Sigmoid colon (tissue), 6 donors: ENCODE measurements at regions not wholly inside any gene's neighbourhood (a gene's known extent, or its start where the extent isn't known, plus 50 kb on each side); places are given as distances from the start of the nearest gene placed in this dataset.

ENCODE experiments used
- DNase-seq: peaks from one replicate; pipeline ENCODE4 v3.0.0-alpha.2; 2019
- H3K27ac ChIP-seq, 4 donors: fragments of 200-600 bp; sonication (generic); one replicate each; pipeline ENCODE4 v1.5.1; 2016 to 2019; ENCODE audit warnings: mild to moderate bottlenecking in 1 of 4
- H3K27me3 ChIP-seq, 3 donors: fragments of 200-600 bp; sonication (generic); one replicate each; pipeline ENCODE4 v1.5.1; 2019; ENCODE audit warnings: mild to moderate bottlenecking in 1 of 3
- H3K36me3 ChIP-seq, 4 donors: fragments of 200-600 bp; sonication (generic); one replicate each; pipeline ENCODE4 v1.5.1; 2016 to 2019
- H3K4me1 ChIP-seq, 4 donors: fragments of 200-600 bp; sonication (generic); one replicate each; pipeline ENCODE4 v1.5.1; 2017 to 2019
- H3K4me3 ChIP-seq, 4 donors: fragments of 200-600 bp; sonication (generic); one replicate each; pipeline ENCODE4 v1.5.1; 2017 to 2019; ENCODE audit warnings: mild to moderate bottlenecking in 2 of 4, moderate library complexity in 1 of 4
- H3K9me3 ChIP-seq, 4 donors: fragments of 200-600 bp in 3 of 4; sonication (generic) in 3 of 4; one replicate each; pipeline versions ENCODE4 v1.5.1 to v1.6.1; 2013 to 2019
- CTCF ChIP-seq, 4 experiments: fragments of 450-650 bp in 3 of 4; fragments of 200-600 bp in 1 of 4; IDR thresholded peaks; one replicate each; pipeline ENCODE4 v1.5.1; 2016 to 2019; ENCODE audit warnings: antibody characterized with exemption in 4 of 4, mild to moderate bottlenecking in 3 of 4, moderate library complexity in 2 of 4
- EP300 ChIP-seq, 4 donors: sonication (generic); formaldehyde crosslinking; IDR thresholded peaks; one replicate each; pipeline ENCODE4 v1.6.1; 2017; ENCODE audit warnings: antibody characterized with exemption in 4 of 4
- POLR2A ChIP-seq, 2 donors: fragments of 450-650 bp; IDR thresholded peaks; one replicate each; pipeline ENCODE4 v1.6.1; 2016; ENCODE audit warnings: antibody characterized with exemption in 2 of 2, mild to moderate bottlenecking in 2 of 2, moderate library complexity in 2 of 2
- POLR2AphosphoS5 ChIP-seq, 4 donors: sonication (generic); formaldehyde crosslinking; IDR thresholded peaks; one replicate each; pipeline ENCODE4 v1.6.1; 2017; ENCODE audit warnings: antibody characterized with exemption in 4 of 4
- WGBS, 2 donors: extraction: QIAGEN DNeasy Blood & Tissue Kit; methylation state at CpG; one replicate each; pipeline ENCODE4 v1.1.7; 2013; 5-methylcytosine and 5-hydroxymethylcytosine counted together
- intact Hi-C: fragments of 100-400 bp; cut with DNase I; formaldehyde crosslinking; loops from one replicate; pipeline ENCODE4 v1.15.1; 2023
- donor health status: healthy with polysubstance abuse.
- donor health status: healthy.

- intact Hi-C loops: no loop called here
- Histone ChIP-seq H3K27ac (no peak overlapping the region), H3K27me3 (no peaks in the 10 kb centered on the region), H3K36me3 (no peaks in the 10 kb centered on the region), H3K4me3 (no peak overlapping the region), H3K9me3 (peaks cover 0 to 7% (median 3%) of the 10 kb centered on the region in 4 donors), H3K4me1 (no peaks in the 10 kb centered on the region)
- TF ChIP-seq POLR2AphosphoS5 (IDR thresholded peaks at IDR 0.05) (no peak), CTCF (IDR thresholded peaks at IDR 0.05) (no peak), EP300 (IDR thresholded peaks at IDR 0.05) (no peak), POLR2A (IDR thresholded peaks at IDR 0.05) (no peak)
- WGBS, 2 donors: 47 to 65% methylated on average over 5 of the region's 5 CpGs
- no peak for DNase-seq
These were observed 74.4 kb upstream of the MAP1LC3B2 start for GRCh38 chr12:116484807-116485206.

- TF ChIP-seq EP300 (IDR thresholded peaks at IDR 0.05): no peak
- no peak for TF ChIP-seq POLR2AphosphoS5 (IDR thresholded peaks at IDR 0.05)
- no peak for TF ChIP-seq CTCF (IDR thresholded peaks at IDR 0.05)
- TF ChIP-seq POLR2A (IDR thresholded peaks at IDR 0.05): no peak
- no peak overlapping the region for H3K27ac ChIP-seq
- no peak overlapping the region for H3K4me3 ChIP-seq
- intact Hi-C loops: no loop called here
- H3K27me3 ChIP-seq: no peaks in the 10 kb centered on the region
- WGBS, 2 donors: 73 to 89% methylated on average over 3 of the region's 3 CpGs
- no peaks in the 10 kb centered on the region for H3K36me3 ChIP-seq
- H3K4me1 ChIP-seq: no peaks in the 10 kb centered on the region
- peaks cover 0 to 7% (median 3%) of the 10 kb centered on the region in 4 donors for H3K9me3 ChIP-seq
- DNase-seq: no peak
These were observed 70.1 kb upstream of the MAP1LC3B2 start for GRCh38 chr12:116489116-116489515.

- no peak for DNase-seq
- TF ChIP-seq EP300 (IDR thresholded peaks at IDR 0.05): no peak
- no peak for TF ChIP-seq POLR2AphosphoS5 (IDR thresholded peaks at IDR 0.05)
- no peak for TF ChIP-seq POLR2A (IDR thresholded peaks at IDR 0.05)
- no peak for TF ChIP-seq CTCF (IDR thresholded peaks at IDR 0.05)
- Histone ChIP-seq H3K27me3 (no peaks in the 10 kb centered on the region), H3K9me3 (peaks cover 0 to 7% (median 3%) of the 10 kb centered on the region in 4 donors), H3K4me1 (no peaks in the 10 kb centered on the region), H3K36me3 (no peaks in the 10 kb centered on the region), H3K27ac (no peak overlapping the region), H3K4me3 (no peak overlapping the region)
- 93 to 96% methylated on average over 2 of the region's 2 CpGs for WGBS, 2 donors
- intact Hi-C loops: no loop called here
These were observed 68.7 kb upstream of the MAP1LC3B2 start for GRCh38 chr12:116490471-116490870.

- no peak for DNase-seq
- intact Hi-C loops: no loop called here
- Histone ChIP-seq H3K4me1 (no peaks in the 10 kb centered on the region), H3K27ac (no peak overlapping the region), H3K9me3 (peaks cover 0 to 7% (median 3%) of the 10 kb centered on the region in 4 donors), H3K27me3 (no peaks in the 10 kb centered on the region), H3K4me3 (no peak overlapping the region), H3K36me3 (no peaks in the 10 kb centered on the region)
- TF ChIP-seq EP300 (IDR thresholded peaks at IDR 0.05): no peak
- no peak for TF ChIP-seq POLR2A (IDR thresholded peaks at IDR 0.05)
- TF ChIP-seq POLR2AphosphoS5 (IDR thresholded peaks at IDR 0.05): no peak
- TF ChIP-seq CTCF (IDR thresholded peaks at IDR 0.05): no peak
- WGBS, 2 donors: 71 to 82% methylated on average over 8 of the region's 8 CpGs
These were observed 66.4 kb upstream of the MAP1LC3B2 start for GRCh38 chr12:116492703-116493324.

- no peaks in the 10 kb centered on the region for H3K4me1 ChIP-seq
- H3K27me3 ChIP-seq: no peaks in the 10 kb centered on the region
- intact Hi-C loops: no loop called here
- no peak overlapping the region for H3K4me3 ChIP-seq
- no peak for DNase-seq
- H3K9me3 ChIP-seq: no peaks in the 10 kb centered on the region
- no peaks in the 10 kb centered on the region for H3K36me3 ChIP-seq
- 91 to 94% methylated on average over 2 of the region's 2 CpGs for WGBS, 2 donors
- TF ChIP-seq EP300 (IDR thresholded peaks at IDR 0.05) (no peak), POLR2AphosphoS5 (IDR thresholded peaks at IDR 0.05) (no peak), POLR2A (IDR thresholded peaks at IDR 0.05) (no peak), CTCF (IDR thresholded peaks at IDR 0.05) (no peak)
- no peak overlapping the region for H3K27ac ChIP-seq
These were observed 63.9 kb upstream of the MAP1LC3B2 start for GRCh38 chr12:116495260-116495659.
